GM18499 (cell line): ENCODE measurements at regions not wholly inside any gene's neighbourhood (a gene's known extent, or its start where the extent isn't known, plus 50 kb on each side); places are given as distances from the start of the nearest gene placed in this dataset.

Source experiments
- ATAC-seq: cut with Tn5 transposase; IDR thresholded peaks from one replicate; pipeline ENCODE4 v1.9.1; 2021; ENCODE audit warnings: moderate number of reproducible peaks; ENCODE audit not compliant: insufficient read depth, unreplicated experiment

DNA sequence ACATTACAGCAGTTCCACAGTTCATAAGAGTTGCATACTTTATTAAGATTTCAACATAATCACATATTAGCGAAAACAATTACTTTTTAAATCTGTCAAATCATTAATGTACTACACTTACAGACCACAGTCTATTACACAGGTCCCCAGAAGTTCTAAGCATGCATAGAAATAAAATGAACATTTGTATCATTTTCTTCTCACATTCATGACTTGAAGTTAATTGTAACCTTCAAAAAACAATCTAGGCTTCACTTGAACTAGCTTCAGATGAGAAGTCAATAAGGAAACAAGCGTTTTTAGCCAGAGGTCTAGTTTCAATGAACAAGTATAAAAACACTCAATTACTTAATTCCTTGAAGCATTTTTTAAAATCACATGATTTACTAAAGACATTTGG, 238.3 kb downstream of the HACE1 start:
- ATAC-seq, result no peak

DNA sequence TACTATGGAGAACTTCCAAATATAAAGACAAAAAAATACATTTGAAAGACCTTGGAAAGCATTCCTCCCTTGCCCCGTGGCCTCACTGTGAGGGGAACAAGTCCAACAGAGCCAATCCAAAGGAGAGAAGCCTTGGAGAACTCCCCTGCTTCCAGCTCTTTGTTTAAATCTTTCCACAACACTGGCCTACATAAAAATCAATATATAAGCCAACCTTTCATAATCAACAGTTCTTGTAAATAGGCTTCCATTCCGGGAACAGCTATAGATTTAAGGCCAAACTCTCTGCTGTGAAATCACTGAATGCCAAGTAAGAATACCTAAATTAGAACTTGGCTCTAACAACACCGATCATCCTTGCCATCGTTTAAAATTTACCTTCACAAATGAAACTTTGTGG, 242.1 kb downstream of the HACE1 start:
- ATAC-seq, result no peak

GRCh38 chr6:104614394-104614793, 245.3 kb downstream of the HACE1 start:
- ATAC-seq, result no peak

DNA sequence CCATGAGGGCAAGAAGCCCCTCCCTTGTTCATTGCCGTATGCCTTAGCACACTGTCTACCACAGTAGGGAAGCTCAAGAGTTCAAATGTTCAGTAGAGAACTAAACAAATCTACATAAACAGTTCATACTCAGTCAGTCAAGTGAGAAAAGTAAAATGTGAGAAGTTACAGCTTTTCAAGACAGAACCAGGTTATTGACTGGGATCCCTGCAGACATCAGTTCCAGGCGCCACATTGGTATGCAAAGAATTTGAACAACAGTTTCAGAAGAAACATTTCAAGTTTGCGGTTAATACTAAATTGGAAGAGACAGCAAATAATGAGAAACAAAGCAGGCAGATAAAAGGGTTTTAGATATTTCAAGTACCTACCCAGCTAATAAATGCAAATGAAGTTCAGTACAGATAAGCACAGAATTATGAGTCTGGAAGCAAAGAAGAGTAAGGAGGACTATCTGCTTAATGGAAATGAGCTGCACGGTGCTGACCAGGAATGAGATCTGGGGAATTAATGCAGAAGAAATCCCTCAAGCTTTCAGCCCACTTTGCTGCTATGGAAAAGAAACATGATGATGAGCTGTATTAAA, 246.2 kb downstream of the HACE1 start:
- no peak for ATAC-seq

- no peak for ATAC-seq
Measured at GRCh38 chr6:104612541-104612940, 247.2 kb downstream of the HACE1 start.

- no peak for ATAC-seq
Measured at GRCh38 chr6:104608101-104608500, 251.6 kb downstream of the HACE1 start.

- ATAC-seq, result no peak
Measured at GRCh38 chr6:104607501-104607900, 252.2 kb downstream of the HACE1 start.

GRCh38 chr6:104606361-104606760, 253.4 kb downstream of the HACE1 start:
- ATAC-seq, result no peak

DNA sequence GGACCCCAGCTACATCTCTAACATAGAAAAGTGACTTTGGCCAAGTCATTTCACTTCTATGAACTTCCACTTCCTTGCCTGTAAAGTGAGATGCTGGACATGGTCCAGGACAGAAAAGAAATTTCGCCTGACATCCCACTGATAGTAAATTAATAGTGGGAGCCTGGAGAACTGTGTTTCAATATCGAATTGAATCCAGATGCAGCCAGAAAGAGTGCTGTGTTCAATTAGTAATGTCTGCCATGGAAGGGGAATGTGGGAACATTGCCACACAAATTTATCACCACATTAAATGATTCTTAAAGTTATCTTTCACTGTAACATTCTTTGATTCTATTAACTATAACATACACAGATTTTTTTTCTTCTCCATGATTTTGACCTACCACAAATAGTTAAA, 255.0 kb downstream of the HACE1 start:
- no peak for ATAC-seq

- ATAC-seq, result no peak
Measured at GRCh38 chr6:104603108-104603745, 256.5 kb downstream of the HACE1 start.

- no peak for ATAC-seq
Measured at GRCh38 chr6:104601721-104602120, 258.0 kb downstream of the HACE1 start.

- ATAC-seq, result no peak
Measured at GRCh38 chr6:104601131-104601651, 258.5 kb downstream of the HACE1 start.

DNA sequence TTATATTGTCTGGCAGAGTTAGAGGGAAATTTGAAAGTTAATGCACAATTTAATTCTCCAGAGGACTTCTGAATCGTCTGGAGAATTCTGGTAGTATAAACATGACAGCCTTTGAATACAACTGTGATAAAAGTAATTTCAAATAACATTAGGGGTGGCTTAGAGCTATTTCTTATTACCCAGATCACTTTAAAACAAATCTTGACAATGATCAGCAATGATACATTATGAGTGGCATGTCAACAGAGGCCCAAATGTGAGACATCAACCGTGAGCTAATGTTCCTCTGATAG, 259.1 kb downstream of the HACE1 start:
- no peak for ATAC-seq

DNA sequence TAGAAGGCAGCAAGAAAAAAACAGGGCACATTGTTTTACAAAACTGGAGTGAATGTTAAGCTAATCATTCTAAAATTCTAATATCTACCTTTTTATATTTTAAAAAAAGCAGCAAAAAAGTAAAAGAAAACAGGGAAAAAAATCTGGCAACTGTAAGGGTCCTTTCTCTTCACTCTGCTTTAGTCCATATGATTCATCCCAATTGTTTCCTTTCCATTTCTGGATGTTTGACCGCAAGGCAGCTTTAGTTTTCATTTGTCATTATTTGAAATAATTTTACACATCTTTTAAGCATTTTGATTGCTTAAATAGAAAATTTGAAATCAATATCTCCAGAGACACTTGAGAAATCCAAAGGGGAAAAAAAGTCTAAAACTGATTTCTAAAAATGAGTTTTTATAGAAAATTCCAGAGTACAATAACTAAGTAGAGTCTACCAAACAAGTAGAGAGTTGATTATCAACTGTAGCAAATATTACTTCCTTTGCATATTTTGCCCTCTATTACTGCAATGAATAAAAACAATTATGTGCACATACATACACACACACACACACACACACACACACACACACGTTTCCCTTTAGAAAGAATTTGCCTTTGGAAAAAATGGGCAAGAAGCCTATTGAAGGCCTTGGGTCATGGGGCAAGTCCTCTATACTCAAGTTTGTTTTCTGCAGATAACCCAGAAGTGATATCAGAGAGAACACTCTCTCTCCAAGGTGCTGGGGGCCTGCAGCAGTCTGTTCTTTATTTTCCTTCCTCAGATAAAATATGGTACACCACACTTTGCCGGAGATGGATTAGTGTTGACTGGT, 259.7 kb downstream of the HACE1 start:
- ATAC-seq, result no peak

DNA sequence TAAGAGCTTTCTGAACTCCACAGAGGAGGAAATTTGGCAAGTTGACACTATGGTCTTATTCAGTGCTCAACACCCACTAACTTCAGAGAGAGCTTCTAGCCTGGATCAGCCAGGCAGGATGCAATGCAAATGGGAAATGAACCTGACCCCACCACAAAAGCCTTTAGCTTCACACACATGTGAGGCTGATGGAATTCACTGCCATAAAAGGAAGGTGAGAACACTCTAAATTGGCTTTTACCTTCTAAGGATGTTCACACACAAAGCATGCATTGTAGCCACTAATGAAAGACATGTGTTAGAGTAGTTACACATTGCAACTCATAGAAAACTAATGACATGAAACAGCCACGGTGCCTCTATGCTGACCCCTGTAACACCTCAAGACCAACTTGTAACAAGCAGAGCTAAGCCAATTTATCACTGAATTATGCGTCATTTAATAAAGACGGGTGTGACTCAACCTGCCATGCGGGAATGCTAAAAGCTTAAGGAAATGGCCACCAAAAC, 262.1 kb downstream of the HACE1 start:
- ATAC-seq, result no peak

DNA sequence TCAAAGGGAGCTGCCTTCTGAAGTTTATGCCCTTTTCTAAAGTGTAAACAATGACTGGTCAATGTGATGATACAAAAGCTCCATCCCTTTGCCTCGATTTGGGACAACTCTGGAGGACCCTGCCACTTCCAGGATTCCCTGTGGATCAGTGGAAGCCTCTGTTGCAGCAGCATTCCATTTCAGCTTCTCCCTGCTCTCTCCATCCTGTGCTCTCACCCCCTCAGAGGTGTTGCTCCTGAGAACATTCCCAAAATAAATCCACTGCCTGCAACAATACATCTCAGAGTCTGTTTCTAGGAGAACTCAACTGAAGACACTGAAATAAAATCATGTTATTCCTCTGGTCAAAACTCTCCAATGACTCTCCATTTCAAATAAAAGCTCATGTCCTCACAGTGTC, 263.6 kb downstream of the HACE1 start:
- ATAC-seq, result no peak

GRCh38 chr6:104595311-104595820, 264.4 kb downstream of the HACE1 start:
- ATAC-seq, result no peak

- no peak for ATAC-seq
Measured at GRCh38 chr6:104591573-104592334, 268.0 kb downstream of the HACE1 start.

DNA sequence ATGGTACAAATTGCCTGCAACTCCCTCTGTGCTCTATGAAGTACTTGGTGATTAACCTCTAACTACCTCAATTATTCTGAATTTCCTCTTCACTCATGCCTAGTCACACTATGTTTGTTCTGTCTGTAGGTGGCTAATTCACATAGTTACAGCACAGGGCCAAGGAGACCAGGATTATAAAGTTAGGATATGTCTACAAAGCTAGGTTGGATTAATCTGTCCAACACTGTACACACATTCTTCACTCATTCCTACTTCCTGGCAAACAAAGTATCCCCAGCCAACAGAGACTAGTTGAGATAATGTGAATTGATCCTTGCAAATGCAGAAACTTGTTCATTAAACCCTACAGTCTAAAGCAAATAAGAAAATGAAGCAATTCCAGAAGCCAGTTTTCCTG, 269.8 kb downstream of the HACE1 start:
- no peak for ATAC-seq

DNA sequence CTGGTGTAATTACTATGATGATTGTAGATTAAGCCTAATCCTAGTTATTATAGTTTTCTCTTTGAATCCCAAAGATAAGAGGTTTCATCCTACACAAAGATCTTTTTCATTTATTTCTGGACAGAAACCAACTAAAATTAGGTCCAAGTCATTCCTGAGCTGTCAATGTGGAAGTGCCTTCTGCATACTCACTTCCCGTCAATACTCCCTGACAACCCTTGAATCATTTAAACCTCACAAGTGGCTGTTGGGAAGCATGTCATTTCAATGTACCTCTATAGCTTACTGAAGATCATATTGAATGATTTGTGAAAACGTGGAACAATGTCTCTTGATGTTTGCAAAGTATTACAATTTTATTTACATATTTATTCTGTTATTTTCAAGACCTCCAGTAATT, 274.1 kb downstream of the HACE1 start:
- ATAC-seq, result no peak
